Activated gamma-delta T cell treated with Interleukin-2 at 50 U/mL for 16 hours (primary cell): ENCODE measurements at regions not wholly inside any gene's neighbourhood (a gene's known extent, or its start where the extent isn't known, plus 50 kb on each side); places are given as distances from the start of the nearest gene placed in this dataset.
"Not testable (repeated sequence)": the region's sequence is repeated elsewhere in the genome, so short reads cannot be mapped to it uniquely, and the experiment has no call there.

ENCODE experiments used
- DNase-seq: peaks from one replicate; pipeline ENCODE4 v3.0.0-alpha.2; 2020

DNA sequence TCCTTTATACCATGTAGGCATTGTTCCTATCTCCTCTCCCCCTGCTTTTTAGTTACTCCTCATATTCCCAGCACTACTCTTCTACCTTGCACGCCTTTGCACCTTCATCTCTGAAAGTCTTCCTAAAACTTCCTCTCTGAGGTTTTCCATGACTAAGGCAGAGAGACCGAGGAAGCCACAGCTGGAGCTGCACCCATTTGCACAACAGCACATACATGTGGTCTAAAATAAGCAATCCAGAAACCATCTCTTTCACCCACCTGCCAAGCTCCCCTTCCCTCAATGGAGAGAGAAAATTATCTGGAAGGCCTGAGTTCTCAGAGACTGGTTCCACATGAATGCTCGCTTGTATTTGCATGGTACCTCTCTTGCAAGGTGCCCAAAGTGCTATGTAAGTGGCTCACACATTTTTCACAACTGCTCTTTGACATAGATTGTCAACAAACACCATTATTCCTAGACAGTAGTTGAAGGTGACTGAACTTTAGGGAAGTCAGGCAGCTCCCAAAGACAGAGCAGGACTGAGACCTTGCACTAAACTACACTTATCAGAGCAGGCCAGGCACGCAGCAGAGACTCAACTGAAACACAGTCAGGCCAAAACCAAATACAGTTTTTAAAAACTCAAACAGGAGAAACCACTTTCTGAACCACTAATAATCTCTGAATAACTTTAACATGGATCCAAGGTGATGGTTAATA lies 313.2 kb downstream of the TFAP2A start:
- no peak for DNase-seq

DNA sequence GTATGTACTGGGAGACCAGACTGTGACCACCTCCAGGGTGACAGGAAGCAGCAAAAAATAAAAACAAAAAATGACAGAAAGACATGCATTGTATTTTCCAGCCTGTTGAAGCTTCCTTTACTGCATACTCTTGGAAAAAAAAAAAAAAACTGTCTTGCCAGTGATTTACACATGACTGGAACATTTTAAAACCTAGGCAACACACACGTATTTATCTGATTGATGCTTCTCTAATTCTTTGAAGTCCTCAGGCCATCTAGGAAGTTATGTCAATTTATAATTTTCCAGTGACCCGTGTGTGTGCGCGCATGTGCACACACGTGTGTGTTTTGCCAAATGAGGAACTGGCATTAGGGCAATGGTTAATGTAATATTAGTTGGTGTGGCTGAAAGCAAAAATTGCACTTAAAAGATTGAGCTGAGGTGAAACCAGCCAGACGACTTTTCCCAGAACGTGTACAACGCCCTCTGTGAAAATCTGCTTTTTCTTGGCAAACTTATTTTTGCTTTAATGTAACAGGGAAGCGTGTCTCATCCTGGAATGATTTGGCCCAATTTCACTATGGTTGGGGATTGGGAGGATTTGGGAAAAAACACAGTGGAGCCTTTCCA lies 315.2 kb downstream of the TFAP2A start:
- DNase-seq, result no peak

DNA sequence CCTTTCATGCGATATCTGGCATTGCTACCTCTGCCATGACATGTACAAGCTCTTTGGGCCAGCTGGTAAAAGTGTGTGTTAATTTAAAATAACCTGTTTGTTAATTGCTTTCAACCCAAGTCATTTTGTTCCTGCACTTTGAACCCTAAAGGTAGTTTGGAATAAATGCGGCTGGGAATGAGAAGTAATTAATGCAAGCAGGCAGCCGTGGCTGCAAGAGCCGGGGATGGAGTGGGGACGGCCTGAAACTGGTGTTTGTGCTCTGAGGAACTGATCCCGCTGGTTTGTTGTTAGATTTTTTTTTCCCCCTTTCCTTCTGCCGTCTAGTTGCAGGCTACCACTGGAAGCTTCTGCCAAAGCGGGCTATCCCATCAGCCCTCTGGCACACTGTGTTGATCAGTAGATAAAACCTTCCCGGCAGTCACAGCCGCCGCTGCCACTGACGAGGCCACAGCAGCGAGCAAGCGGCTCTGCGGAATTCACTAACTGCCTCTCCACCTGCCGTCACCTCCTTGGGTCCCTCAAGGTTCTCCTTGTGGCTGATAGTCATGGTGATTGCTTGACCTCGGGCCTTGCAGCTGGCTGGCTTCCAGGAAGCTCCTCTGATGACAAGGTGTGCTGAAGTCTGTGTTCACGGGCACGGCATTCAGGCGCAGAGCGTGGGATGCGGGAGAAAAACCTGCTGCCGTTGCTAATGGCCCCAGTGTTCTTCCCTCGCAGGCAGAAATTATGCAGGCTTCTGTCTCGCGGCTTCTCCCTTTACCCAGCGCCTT lies 315.9 kb downstream of the TFAP2A start:
- no peak for DNase-seq

DNA sequence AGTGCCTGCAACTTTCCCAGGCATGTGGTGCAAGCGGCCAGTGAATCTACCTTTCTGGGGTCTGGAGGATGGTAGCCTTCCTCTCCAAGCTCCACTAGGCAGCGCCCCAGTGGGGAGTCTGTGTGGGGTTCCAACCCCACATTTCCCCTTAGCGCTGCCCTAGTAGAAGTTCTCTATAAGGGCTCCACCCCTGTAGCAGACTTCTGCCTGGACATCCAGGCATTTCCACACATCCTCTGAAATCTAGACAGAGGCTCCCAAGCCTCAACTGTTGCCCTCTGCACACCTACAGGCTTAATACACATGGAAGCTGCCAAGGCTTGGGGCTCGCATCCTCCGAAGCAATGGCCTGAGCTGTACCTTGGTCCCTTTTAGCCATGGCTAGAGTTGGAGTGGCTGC lies 321.6 kb downstream of the TFAP2A start:
- no peak for DNase-seq

DNA sequence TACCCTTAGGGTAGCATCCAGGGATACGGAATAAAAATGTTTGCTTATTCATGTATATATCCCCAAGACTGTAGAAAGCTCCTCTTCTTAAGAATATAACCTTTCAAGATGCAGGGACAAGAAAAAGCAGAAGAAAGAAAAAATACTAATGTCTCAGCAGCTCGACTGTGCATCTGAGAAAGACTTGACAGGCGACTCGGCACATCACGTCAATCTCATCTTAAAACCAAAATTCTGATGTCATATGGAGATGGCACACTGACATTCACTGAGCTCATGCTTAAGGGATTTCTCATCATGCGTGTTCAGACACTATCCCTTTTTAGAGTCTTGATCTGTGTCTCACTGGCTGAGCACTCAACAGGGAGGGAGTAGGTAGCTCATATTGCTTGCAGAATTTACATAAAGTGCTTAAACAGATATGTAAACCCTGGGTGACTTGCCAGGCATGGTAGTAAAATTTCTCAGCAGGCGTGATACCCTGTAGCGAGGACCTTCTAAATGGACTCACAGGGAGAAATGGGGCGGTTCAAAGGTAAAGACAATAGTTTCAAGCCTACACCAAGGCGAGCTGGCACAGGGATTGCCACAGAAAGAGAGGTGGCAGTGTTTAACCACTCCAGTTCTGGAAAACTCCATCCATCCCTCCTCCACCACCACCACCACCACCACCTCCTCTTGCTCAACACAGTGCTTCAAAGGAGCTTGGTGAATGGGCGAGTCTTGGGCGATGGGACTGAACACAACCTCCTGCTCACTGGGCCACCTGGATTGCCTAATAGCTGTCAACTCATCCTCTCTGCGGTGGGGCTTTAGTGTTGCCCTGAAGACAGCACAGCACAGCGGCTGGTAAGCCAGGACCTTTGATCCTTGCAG lies 330.5 kb downstream of the TFAP2A start:
- no peak for DNase-seq

DNA sequence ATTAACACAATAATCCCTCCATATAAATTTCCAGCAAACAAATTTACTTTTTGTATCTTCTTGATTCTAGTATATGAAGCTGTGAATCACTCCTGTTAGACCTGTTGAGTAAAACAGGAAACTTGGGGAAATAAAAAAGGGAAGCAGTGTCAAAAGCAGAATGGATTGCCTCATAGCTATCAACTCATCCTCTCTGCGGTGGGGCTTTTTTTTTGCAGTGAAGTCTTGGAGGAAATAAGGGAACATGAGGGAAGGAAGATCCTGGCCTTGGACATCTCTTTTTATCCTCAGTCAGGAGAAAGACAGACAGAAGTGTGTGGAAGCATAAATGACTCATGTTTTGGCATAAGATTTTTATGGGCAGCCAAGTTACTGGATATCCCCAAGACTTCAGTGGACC lies 332.5 kb downstream of the TFAP2A start:
- no peak for DNase-seq

DNA sequence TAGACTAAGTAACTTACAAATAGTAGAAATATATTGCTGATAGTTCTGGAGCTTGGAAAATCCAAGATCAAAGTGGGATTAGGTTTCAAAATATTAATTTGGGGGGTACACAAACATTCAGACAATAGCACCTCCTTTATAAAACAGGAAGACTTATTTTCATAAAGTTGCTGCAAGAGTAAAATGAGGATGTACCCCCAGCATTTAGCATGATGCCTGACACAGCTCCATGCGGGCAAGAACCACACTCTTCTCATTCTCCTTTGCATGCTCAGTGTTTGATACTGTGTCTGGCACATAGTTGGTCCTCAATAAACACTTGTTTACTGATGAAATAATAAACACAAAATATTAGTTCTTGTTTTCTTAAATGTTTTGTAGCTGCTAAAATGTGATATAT lies 332.9 kb downstream of the TFAP2A start:
- DNase-seq, result no peak

DNA sequence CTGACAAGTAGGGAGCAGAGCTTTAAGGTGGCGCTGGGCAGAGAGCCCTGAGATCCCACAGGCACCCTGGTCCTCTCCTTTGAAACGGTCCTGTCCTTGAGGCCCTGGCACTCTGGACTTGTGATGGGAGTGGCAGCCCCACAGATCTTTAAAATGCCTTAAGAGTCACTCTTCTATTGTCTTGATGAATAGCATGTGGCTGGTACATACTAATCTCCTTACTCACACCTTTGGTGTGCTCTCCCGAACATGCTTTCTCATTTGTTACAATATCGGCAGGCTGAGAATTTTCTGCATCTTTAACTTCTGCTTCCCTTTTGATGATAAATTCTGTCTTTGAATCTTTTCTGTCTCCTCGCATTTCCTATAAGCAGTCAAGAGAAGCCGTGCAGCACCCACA lies 333.8 kb downstream of the TFAP2A start:
- DNase-seq, result no peak

DNA sequence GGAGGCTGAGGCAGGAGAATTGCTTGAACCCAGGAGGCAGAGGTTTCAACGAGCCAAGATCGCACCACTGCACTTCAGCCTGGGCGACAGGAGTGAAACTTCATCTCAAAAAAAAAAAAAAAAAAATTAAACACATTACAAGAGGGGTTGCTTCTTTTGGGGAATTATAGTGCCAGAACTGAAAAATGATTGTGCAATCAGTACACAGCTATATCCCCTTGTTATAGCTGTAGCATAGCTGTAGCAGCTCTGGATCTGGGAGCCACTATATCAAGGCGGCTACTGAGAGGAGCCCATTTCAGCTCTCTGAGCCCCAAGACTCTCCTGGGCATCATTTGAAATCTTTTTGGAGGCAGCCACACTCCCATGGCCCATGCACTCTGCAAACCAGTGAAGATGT lies 334.3 kb downstream of the TFAP2A start:
- no peak for DNase-seq

DNA sequence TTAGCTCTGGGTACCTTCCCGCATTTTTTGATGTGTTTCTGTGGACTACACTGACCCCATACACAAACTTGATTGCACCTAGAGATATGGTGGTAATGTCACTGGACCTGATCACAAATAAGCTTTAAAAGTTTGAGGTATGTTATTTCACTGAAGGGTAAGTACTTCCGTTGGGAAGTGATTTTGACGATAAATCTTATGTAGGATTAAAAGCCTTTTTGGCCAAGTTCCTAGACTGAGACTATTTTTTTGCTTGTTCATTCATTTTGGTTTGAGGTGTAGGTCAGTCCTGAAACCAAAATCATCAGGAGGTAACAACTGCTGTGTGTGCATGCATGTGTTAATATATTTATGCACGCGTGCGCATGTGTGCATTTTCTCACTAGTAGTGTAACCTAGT lies 336.3 kb downstream of the TFAP2A start:
- no peak for DNase-seq

DNA sequence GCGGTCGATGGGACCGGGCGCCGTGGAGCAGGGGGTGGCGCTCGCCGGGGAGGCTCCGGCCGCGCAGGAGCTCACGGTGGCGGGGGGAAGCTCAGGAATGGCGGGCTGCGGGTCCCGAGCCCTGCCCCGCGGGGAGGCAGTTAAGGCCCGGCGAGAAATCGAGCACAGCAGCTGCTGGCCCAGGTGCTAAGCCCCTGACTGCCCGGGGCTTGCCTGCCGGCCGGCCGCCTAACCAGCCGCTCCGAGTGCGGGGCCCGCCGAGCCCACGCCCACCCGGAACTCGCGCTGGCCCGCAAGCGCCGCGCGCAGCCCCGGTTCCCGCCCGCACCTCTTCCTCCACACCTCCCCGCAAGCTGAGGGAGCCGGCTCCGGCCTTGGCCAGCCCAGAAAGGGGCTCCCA lies 340.1 kb downstream of the TFAP2A start:
- DNase-seq, result not testable (repeated sequence)

DNA sequence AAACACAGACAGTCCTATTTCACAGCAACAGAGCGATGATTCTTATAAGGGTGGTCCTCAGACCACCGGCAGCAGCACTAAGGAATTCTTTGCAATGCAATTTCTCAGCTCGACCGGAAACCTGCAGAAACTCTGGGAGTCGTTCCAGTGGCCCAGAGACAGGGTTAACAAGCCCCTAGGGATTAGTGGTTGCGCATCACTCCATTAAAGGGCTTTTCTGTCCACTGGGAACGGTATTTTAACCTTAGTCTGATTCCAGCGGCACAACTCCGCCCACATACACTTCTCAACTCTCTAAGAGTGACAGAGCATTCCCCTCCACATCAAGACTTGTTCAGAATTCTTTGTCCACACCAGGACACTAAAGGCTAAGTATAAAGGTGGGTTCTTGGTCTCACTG lies 341.5 kb downstream of the TFAP2A start:
- DNase-seq, result no peak

DNA sequence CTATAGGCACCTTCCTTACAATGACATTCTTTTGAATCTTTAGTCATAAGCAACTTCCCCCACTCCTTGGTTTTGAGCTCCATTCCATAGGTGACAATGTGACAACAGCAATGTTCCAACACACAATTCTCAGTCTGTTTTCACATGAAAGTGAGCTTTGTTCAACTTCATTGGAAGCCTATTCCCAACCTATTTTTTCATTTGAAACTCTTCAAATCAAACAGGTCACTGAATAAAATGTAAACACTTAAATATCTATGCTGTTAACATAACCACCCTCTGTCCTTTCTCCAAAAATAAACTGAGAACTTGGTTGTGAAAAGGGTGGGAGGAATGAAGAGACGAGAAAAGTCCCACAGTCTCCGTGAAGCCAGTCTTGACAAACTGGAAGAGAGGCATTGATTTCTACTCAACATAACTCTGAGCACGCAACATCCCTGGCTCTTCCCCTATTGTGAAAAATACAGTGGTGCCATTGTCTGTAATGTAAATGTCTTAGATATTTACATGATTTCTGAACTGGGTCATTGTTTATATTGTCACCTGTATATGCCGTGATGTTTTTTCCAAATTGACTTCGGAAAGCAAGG lies 343.1 kb downstream of the TFAP2A start:
- no peak for DNase-seq

DNA sequence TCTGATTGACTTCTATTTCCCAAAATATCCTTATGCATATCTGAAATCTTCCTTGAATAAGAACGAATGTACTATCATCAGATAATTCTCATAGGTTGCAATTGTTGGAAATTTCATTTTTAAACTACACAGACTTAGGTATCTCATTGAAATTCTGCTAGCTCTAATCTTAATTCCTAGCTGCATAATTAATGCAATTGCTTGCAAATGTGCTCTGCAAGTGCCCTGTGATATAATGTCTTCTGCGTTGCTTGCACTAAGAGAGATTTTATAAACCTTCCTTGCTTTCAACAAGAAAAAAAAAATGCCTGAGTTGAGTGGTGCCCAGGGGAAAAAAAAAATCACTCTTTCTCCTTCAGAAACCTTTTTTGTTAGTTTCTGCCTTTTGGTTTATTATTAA lies 354.9 kb downstream of the TFAP2A start:
- DNase-seq, result no peak

DNA sequence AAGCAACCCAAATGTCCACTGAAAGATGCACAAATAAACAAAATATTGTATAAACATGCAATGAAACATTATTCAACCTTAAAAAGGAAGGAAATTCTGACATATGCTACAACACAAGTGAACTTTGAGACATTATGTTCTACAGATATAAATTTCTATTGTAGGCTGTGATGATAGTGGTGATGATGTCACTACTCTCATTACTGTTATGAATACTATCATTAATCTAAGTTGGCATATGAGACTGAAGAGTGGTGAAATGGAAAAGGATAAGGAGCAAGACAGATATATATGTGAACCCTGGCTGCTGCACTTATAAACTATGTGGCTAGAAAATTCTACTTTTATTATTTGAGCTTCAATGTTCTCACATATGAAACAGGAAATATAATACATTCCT lies 360.2 kb downstream of the TFAP2A start:
- no peak for DNase-seq

DNA sequence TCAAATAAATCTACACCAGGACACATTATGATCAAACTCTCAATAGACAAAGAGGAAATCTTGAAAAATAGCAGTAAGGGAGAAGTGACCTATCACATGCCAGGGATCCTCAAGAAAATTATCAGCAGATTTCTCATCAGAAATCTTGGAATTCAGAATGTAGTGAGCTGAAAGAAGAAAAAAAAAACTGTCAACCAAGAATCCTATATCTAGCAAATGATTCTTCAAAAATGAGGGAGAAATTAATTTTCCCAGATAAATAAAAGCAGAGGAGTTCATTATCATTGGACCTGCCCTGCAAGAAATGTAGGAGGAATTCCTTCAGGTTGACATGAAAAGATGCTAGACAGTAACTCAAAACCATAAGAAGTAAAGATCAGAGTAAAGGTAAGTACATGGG lies 363.6 kb downstream of the TFAP2A start:
- no peak for DNase-seq

DNA sequence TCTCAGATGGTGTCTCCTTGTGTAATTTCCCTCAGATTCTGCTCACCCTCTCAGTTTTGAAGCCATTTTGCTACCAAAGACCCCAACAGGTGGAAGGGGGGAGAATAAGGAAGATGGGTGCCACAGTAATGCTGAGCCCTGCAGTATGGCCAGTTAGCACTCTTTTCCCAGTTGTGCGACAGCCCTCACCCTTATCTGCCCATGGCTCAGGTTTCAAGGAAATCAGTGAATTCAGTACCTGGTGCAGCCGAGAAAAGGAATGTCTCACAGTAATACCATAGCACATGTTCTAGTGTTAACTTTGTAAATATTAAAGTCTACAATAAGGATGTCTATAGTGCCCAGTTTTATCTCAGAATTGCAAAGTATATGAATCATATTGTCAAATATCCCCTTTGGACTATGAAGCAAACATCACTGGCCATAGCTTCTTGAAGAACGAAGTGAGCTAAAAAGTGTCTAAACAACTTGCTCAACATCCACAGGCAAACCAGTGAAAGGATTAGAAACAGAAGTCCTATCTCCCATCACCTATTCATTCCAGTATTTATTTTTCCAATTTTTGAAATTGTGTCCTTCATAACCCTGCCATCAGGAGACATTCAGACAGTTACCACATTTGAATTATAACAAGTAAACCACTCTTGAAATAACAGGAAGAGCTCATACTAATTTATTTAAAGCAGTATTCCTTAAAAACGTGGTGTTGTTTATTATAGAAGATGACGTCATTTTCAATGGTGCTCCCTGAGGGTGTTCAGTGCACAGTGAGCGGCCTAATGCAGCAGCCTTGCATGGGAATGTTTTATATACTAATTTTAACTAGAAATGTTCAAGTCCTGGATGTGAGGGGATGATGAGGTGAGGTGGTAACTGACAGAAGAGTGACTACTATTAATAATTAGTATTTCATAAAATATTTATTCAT lies 366.2 kb downstream of the TFAP2A start:
- DNase-seq, result no peak

DNA sequence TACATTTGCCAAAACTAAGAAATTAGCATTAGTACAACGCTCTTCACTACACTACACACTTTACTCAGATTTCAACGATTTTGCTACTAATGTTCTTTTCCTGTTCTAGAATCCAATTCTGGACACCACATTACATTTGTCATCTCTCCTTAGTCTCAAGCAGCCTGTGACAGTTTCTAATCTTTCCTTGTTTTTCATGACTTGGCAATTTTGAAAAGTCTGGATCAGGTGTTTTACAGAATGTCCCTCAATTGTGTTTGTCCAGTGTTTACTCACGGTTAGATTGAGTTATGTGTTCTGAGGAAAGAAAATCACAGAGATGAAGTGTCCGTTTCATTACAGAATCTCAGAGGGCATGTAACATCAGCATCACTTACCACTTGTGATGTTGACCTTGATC lies 372.6 kb downstream of the TFAP2A start:
- DNase-seq, result no peak

DNA sequence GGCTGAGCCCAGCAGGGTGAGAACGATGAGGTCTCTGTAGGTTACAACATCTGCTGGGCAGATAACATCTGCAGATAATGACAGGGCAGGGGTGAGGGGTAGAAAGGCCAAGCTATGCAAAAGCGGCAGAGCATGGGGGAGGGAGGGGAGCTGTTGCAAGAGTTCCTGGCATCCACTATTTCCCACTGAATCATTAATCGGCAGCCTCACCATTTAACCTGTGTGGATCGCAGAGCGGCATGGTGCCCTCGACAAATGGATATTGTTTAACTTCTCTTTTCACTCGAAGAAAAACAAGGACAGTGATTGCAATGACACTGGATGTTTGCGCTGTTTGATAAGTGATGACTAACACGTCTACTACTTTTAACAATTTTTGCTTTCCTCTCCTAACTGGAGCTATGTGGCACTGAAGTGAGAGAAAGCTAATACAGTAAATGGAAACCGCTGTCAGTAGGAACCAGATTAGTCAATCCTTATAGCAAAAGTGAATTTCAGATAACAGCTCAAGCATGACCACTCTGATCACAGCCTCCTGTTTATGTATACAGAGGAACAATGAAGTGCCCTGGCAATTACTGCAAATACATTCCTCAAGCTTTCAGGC lies 381.5 kb downstream of the TFAP2A start:
- DNase-seq, result no peak

DNA sequence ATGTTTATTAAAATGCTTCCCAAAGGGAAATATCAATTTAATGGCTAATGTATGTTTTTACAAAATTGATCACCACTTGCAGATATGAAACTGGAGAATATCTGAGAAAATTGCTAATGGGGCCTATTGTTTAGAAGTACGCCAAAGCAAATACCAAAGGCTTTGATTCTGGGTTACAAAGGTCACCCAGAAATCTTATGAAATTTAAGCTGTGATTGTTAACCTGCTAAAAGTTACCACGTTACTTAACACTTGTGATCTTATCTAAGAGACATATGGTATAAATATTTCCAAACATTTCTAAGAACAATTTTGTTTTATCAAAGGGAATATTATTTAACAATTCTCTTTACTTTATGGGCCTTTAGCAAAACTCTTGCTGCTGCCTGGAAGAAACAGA lies 383.3 kb downstream of the TFAP2A start:
- no peak for DNase-seq

DNA sequence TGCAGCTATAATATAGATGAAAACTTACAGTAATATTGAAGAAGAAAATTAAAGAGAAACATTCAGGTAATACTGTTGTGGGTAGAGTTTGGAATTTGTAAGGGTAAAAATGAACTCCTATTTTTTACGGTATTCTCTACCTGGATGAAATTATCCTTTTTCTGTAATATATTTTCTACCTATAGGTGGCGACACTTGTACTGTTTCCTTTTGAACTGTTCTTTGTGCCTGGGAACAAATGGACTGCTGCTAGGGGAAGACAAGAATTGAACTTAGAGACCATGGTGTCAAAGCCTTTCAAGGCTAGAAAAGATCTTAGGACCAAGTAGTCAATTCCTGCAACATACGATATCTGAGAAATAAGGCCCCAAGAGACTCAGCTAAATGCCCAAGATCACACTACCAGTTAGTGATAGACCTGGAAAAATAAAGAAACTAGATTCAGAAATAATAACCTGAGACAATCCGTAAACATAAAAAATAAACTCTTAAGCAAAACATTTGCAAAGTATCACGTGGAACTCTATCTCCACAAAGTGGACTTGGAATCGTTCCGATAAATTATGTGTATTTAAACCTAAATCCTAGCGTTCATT lies 383.8 kb downstream of the TFAP2A start:
- DNase-seq, result no peak
